ENCODE measurements at regions not wholly inside any gene's neighbourhood (a gene's known extent, or its start where the extent isn't known, plus 50 kb on each side); places are given as distances from the start of the nearest gene placed in this dataset.

GRCh38 chr5:111942661-111943401 is 185.8 kb upstream of the NREP start:
- TF ChIP-seq CTCF (IDR thresholded peaks at IDR 0.05; ENCODE audit: insufficient read depth, low read length) (no peak), POLR2AphosphoS5 (IDR thresholded peaks at IDR 0.05; ENCODE audit: low read depth) (no peak)
